Pancreas (tissue), 10 donors: ENCODE measurements at regions not wholly inside any gene's neighbourhood (a gene's known extent, or its start where the extent isn't known, plus 50 kb on each side); places are given as distances from the start of the nearest gene placed in this dataset.

ENCODE experiments used
- ATAC-seq, 4 donors: fragments of 200-7000 bp; cut with Tn5 transposase; one replicate each; pipeline versions ENCODE4 v1.8.0 to v1.9.1; 2020; ENCODE audit warnings: mild to moderate bottlenecking in 4 of 4, moderate library complexity in 4 of 4
- DNase-seq, 6 donors: peaks; one replicate each; pipeline ENCODE4 v3.0.0-alpha.2; 2020
- FAIRE-seq: peaks from 2 replicates; lab custom pipeline; 2012; peaks lifted over from hg19 to GRCh38; lab: Jason Lieb, UNC
- H3K27ac ChIP-seq, 4 donors: fragments of 200-600 bp; sonication (generic); 1 replicate in 3 of 4; 2 replicates in 1 of 4; pipeline versions ENCODE4 v1.5.0 to v1.8.0; 2020
- H3K27me3 ChIP-seq, 4 donors: fragments of 200-600 bp; one replicate each; pipeline ENCODE4 v1.8.0; 2021
- H3K36me3 ChIP-seq, 3 donors: fragments of 200-600 bp; sonication (generic) in 1 of 3; one replicate each; pipeline versions ENCODE4 v1.5.0 to v1.8.0; 2020 to 2021
- H3K4me1 ChIP-seq, 3 donors: fragments of 200-600 bp; one replicate each; pipeline ENCODE4 v1.8.0; 2021
- H3K4me3 ChIP-seq, 4 donors: fragments of 200-600 bp; sonication (generic) in 2 of 4; one replicate each; pipeline versions ENCODE4 v1.5.0 to v1.8.0; 2020 to 2021
- H3K9me3 ChIP-seq, 4 donors: fragments of 200-600 bp; one replicate each; pipeline ENCODE4 v1.8.0; 2021
- WGBS, 2 donors: extraction: QIAGEN DNeasy Blood & Tissue Kit; methylation state at CpG; one replicate each; pipeline ENCODE4 v1.1.7; 2013; 5-methylcytosine and 5-hydroxymethylcytosine counted together
- intact Hi-C, 3 donors: fragments of 100-400 bp; cut with DNase I; formaldehyde crosslinking; loops; one replicate each; pipeline versions ENCODE4 v1.11.1 to v1.14.2; 2022
- TF ChIP-seq, protein P1 (sequence below), 4 donors: fragments of 200-600 bp; sonication (generic) in 3 of 4; IDR thresholded peaks; one replicate each; pipeline versions ENCODE4 v1.5.0 to v1.8.0; 2021; ENCODE audit warnings: antibody characterized with exemption in 4 of 4
- donor health status: healthy with polysubstance abuse.
- donor health status: DM: no; HTN: no; CAD: no; lungs with moderate emphysema.
- donor health status: DM: no; HTN: no; CAD: no.
- donor health status: control.
- donor health status: control.
- donor health status: Bipolar disorder and iron deficiency.
- donor health status: DM: yes; HTN: yes; CAD: no.
- donor health status: DM: no; HTN: no; CAD: no.
- donor health status: DM: no; HTN: no; CAD: no.
- donor health status: DM: yes; HTN: yes; CAD: no.

DNA sequence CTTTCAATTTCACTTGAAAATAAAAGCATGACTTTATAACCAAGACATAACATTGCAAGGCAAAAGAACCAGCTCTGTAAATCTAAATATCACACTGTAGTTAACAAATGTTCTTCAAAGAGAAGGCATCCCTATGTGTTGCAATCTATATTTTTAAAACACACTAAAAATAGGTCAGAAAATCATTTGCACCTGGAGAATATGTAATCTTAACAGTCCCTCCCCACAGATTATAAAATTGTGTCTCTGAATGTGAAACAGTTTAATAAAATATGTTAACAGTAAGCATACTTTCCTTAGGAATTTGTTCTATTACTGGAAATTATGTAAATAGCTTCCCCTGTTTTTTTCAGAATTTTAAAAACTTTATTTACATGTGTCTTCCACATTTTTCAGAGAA, 351.9 kb downstream of the COL12A1 start:
- TF ChIP-seq, protein P1, sequence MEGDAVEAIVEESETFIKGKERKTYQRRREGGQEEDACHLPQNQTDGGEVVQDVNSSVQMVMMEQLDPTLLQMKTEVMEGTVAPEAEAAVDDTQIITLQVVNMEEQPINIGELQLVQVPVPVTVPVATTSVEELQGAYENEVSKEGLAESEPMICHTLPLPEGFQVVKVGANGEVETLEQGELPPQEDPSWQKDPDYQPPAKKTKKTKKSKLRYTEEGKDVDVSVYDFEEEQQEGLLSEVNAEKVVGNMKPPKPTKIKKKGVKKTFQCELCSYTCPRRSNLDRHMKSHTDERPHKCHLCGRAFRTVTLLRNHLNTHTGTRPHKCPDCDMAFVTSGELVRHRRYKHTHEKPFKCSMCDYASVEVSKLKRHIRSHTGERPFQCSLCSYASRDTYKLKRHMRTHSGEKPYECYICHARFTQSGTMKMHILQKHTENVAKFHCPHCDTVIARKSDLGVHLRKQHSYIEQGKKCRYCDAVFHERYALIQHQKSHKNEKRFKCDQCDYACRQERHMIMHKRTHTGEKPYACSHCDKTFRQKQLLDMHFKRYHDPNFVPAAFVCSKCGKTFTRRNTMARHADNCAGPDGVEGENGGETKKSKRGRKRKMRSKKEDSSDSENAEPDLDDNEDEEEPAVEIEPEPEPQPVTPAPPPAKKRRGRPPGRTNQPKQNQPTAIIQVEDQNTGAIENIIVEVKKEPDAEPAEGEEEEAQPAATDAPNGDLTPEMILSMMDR (IDR thresholded peaks at IDR 0.05): no peak
- H3K36me3 ChIP-seq: no peaks in the 10 kb centered on the region
- intact Hi-C loops: no loop called here
- no peaks in the 10 kb centered on the region for H3K4me1 ChIP-seq
- no peak overlapping the region for H3K27ac ChIP-seq
- DNase-seq (no peak), ATAC-seq (no peak), FAIRE-seq (no peak)
- H3K9me3 ChIP-seq: no peaks in the 10 kb centered on the region
- no peaks in the 10 kb centered on the region for H3K27me3 ChIP-seq
- H3K4me3 ChIP-seq: no peak overlapping the region

GRCh38 chr6:74851596-74851995, 354.3 kb downstream of the COL12A1 start:
- DNase-seq: no peak
- Histone ChIP-seq H3K27ac (no peak overlapping the region), H3K4me3 (no peak overlapping the region), H3K27me3 (no peaks in the 10 kb centered on the region), H3K9me3 (no peaks in the 10 kb centered on the region), H3K36me3 (no peaks in the 10 kb centered on the region), H3K4me1 (no peaks in the 10 kb centered on the region)
- no peak for ATAC-seq
- WGBS, 2 donors: 70 to 84% methylated on average over 2 of the region's 2 CpGs
- TF ChIP-seq, protein P1 (IDR thresholded peaks at IDR 0.05): no peak
- FAIRE-seq: no peak
- intact Hi-C loops: no loop called here

GRCh38 chr6:74840953-74841352, 364.9 kb downstream of the COL12A1 start:
- H3K4me1 ChIP-seq: peaks cover 0 to 4% (median 0%) of the 10 kb centered on the region in 3 donors
- intact Hi-C loops: no loop called here
- H3K27me3 ChIP-seq: no peaks in the 10 kb centered on the region
- no peaks in the 10 kb centered on the region for H3K9me3 ChIP-seq
- TF ChIP-seq, protein P1 (IDR thresholded peaks at IDR 0.05): no peak
- FAIRE-seq (no peak), ATAC-seq (no peak), DNase-seq (no peak)
- no peak overlapping the region for H3K27ac ChIP-seq
- 86 to 92% methylated on average over 3 of the region's 3 CpGs for WGBS, 2 donors
- H3K36me3 ChIP-seq: no peaks in the 10 kb centered on the region
- no peak overlapping the region for H3K4me3 ChIP-seq

GRCh38 chr6:74834967-74835366, 370.9 kb downstream of the COL12A1 start:
- ATAC-seq (no peak), DNase-seq (no peak), FAIRE-seq (no peak)
- Histone ChIP-seq H3K27me3 (no peaks in the 10 kb centered on the region), H3K27ac (no peak overlapping the region), H3K36me3 (no peaks in the 10 kb centered on the region), H3K4me3 (no peak overlapping the region), H3K4me1 (no peaks in the 10 kb centered on the region), H3K9me3 (no peaks in the 10 kb centered on the region)
- intact Hi-C loops: no loop called here
- WGBS, 2 donors: 28 to 32% methylated on average over 1 of the region's 1 CpG
- TF ChIP-seq, protein P1 (IDR thresholded peaks at IDR 0.05): no peak

DNA sequence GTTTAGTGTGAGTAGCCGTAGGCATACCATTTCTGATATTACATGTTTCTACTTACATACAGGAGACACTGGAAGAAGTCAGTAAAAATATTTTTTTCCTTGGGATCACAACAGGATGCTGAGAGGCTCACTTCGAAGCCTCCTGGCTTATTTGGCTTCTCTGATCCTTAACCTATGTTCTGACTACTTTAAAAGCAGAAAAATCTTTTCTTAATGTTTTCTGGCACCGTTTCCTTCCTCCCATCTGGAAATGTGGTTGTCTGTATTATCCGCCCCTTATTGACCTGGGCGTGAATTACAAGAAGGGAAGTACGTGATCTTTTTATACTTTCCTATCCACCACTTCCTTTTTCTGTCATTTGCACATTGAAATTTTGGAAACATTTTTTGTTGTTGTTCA, 379.6 kb downstream of the COL12A1 start:
- intact Hi-C loops: no loop called here
- DNase-seq (no peak), FAIRE-seq (no peak), ATAC-seq (no peak)
- Histone ChIP-seq H3K9me3 (no peaks in the 10 kb centered on the region), H3K4me1 (no peaks in the 10 kb centered on the region), H3K27ac (no peak overlapping the region), H3K27me3 (no peaks in the 10 kb centered on the region), H3K4me3 (no peak overlapping the region), H3K36me3 (no peaks in the 10 kb centered on the region)
- TF ChIP-seq, protein P1 (IDR thresholded peaks at IDR 0.05): no peak
- 67 to 74% methylated on average over 6 of the region's 6 CpGs for WGBS, 2 donors
